ENCODE measurements at regions not wholly inside any gene's neighbourhood (a gene's known extent, or its start where the extent isn't known, plus 50 kb on each side); places are given as distances from the start of the nearest gene placed in this dataset.

DNA sequence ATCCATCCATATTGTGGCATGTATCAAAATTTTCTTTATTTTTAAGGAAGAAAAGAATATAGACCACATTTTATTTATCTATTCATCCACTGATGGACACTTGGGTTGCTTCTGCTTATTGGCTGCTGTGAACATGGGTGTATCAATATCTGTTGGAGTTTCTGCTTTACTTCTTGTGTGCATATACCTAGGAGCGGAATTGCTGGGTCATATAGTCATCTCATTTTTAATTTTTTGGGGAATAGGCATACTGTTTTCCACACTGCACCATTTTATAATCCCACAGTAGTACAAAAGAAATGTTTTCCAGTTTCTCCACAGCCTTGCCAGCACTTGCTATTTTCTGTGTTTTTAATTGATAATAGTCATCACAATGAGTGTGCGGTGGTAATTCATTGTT is 197.2 kb downstream of the ACKR3 start:
- WGBS, 5 donors = 91 to 97% (median 96%) methylated on average over 2 of the region's 2 CpGs
- no peak overlapping the region for H3K4me3 ChIP-seq
- no peak for TF ChIP-seq POLR2A (IDR thresholded peaks at IDR 0.05)
- no peak for TF ChIP-seq POLR2AphosphoS5 (IDR thresholded peaks at IDR 0.05)
- no peak for TF ChIP-seq EP300 (IDR thresholded peaks at IDR 0.05)
- TF ChIP-seq, protein P1, sequence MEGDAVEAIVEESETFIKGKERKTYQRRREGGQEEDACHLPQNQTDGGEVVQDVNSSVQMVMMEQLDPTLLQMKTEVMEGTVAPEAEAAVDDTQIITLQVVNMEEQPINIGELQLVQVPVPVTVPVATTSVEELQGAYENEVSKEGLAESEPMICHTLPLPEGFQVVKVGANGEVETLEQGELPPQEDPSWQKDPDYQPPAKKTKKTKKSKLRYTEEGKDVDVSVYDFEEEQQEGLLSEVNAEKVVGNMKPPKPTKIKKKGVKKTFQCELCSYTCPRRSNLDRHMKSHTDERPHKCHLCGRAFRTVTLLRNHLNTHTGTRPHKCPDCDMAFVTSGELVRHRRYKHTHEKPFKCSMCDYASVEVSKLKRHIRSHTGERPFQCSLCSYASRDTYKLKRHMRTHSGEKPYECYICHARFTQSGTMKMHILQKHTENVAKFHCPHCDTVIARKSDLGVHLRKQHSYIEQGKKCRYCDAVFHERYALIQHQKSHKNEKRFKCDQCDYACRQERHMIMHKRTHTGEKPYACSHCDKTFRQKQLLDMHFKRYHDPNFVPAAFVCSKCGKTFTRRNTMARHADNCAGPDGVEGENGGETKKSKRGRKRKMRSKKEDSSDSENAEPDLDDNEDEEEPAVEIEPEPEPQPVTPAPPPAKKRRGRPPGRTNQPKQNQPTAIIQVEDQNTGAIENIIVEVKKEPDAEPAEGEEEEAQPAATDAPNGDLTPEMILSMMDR (IDR thresholded peaks at IDR 0.05) = no peak
- H3K9me3 ChIP-seq = peaks cover 0 to 11% (median 2%) of the 10 kb centered on the region in 4 donors
- no peaks in the 10 kb centered on the region for H3K27me3 ChIP-seq
- DNase-seq = no peak
- no peaks in the 10 kb centered on the region for H3K4me1 ChIP-seq
- H3K27ac ChIP-seq = no peak overlapping the region
- no peaks in the 10 kb centered on the region for H3K36me3 ChIP-seq
- intact Hi-C loops (cut with DNase I; ENCODE audit: low total_unique reads) = no loop called here

DNA sequence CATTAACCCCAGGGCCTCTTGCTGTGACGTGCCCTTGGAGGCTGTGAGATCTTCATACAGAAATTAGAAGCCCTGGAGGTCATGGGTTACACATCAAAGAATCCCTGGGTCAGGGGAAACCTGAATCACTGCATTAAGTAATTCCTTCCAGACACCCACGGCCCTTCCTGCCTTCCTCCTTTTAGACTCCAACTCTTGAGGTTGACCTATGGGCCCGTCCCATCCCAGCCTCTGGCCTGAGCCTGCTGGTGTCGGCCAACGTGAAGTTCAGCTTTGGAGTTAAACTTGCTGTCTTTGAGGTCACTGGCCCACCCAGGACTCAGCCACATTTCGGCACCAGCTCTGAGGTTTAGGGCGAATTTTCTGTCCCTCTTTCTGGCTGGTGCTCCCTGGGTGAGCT is 198.3 kb downstream of the ACKR3 start:
- intact Hi-C loops (cut with DNase I; ENCODE audit: low total_unique reads) = no loop called here
- Histone ChIP-seq H3K4me1 (no peaks in the 10 kb centered on the region), H3K27me3 (no peaks in the 10 kb centered on the region), H3K36me3 (no peaks in the 10 kb centered on the region), H3K27ac (no peak overlapping the region), H3K4me3 (no peak overlapping the region), H3K9me3 (peaks cover 0 to 11% (median 2%) of the 10 kb centered on the region in 4 donors)
- 81 to 93% (median 90%) methylated on average over 7 of the region's 7 CpGs for WGBS, 5 donors
- no peak for DNase-seq
- TF ChIP-seq EP300 (IDR thresholded peaks at IDR 0.05) = no peak
- no peak for TF ChIP-seq POLR2A (IDR thresholded peaks at IDR 0.05)
- TF ChIP-seq, protein P1 (IDR thresholded peaks at IDR 0.05) = no peak
- no peak for TF ChIP-seq POLR2AphosphoS5 (IDR thresholded peaks at IDR 0.05)

DNA sequence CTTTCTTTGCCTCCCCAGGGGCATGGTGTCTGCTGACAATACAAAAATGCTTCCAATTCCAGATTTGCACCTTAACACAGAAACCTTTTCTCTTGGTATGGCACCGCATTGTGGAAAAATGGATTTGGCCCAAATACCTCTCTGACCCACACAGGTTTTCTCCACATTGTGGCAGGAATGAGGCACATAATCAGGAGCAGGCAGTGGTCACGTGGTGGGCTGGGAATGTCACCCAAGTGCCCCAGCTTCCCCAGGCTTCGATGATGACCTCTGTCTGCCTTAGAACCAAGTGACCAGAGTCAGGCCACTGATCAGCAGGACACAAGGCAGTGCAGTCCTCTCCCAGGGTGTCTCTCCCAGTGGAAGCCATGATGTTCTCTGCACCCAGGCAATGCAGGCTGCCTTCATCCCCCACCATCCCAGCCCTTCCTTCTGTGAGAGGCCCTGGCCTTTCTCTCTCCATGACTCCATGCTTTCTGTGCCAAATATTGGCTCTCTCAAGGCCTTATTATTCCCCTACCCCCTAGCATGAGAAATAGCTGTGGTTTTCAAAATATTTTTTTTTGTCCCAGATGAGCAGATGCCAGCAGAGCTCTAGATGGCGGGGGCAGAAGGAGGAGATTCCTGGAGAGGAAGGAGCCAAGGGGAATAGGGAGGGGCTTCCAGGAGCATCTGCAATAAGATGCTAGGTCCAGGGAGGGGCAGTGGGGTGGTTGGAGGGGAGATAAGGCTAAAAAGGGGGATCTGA is 198.9 kb downstream of the ACKR3 start:
- H3K27me3 ChIP-seq = no peaks in the 10 kb centered on the region
- peaks cover 0 to 11% (median 2%) of the 10 kb centered on the region in 4 donors for H3K9me3 ChIP-seq
- no peak overlapping the region for H3K4me3 ChIP-seq
- no peaks in the 10 kb centered on the region for H3K4me1 ChIP-seq
- H3K36me3 ChIP-seq = no peaks in the 10 kb centered on the region
- TF ChIP-seq POLR2A (IDR thresholded peaks at IDR 0.05) = no peak
- TF ChIP-seq, protein P1 (IDR thresholded peaks at IDR 0.05) = no peak
- TF ChIP-seq POLR2AphosphoS5 (IDR thresholded peaks at IDR 0.05) = no peak
- no peak for TF ChIP-seq EP300 (IDR thresholded peaks at IDR 0.05)
- no peak for DNase-seq
- WGBS, 5 donors = 82 to 91% (median 90%) methylated on average over 3 to 4 of the region's 4 CpGs
- no peak overlapping the region for H3K27ac ChIP-seq
- intact Hi-C loops (cut with DNase I; ENCODE audit: low total_unique reads) = no loop called here

DNA sequence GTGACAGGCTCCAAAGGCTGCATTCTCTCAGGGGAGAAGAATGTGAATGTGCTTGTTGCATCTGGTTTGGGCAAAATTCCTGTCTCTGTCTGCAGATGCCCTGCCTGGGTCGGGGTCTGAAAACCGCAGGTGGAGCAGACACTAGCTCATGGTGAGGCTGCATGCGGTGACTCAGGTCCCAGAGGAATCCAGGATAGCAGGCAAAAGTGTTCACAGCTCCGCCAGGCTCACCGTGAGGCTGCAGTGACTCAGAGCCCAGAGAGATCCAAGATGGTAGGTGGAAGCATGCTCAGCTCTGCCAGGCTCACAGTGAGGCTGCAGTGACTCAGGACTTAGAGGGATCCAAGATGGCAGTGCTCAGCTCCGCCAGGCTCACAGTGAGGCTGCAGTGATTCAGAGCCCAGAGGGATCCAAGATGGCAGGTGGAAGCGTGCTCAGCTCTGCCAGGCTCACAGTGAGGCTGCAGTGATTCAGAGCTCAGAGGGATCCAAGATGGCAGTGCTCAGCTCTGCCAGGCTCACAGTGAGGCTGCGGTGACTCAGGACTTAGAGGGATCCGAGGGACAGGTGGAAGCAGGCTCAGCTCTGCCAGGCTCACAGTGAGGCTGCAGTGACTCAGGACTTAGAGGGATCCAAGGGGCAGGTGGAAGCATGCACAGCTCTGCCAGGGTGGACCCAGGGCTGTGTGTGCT is 200.5 kb downstream of the ACKR3 start:
- intact Hi-C loops (cut with DNase I; ENCODE audit: low total_unique reads) = no loop called here
- Histone ChIP-seq H3K27ac (no peak overlapping the region), H3K4me3 (no peak overlapping the region), H3K4me1 (no peaks in the 10 kb centered on the region), H3K27me3 (no peaks in the 10 kb centered on the region), H3K36me3 (no peaks in the 10 kb centered on the region), H3K9me3 (peaks cover 0 to 11% (median 2%) of the 10 kb centered on the region in 4 donors)
- TF ChIP-seq EP300 (IDR thresholded peaks at IDR 0.05) (no peak), POLR2A (IDR thresholded peaks at IDR 0.05) (no peak), POLR2AphosphoS5 (IDR thresholded peaks at IDR 0.05) (no peak)
- TF ChIP-seq, protein P1 (IDR thresholded peaks at IDR 0.05) = no peak
- 87 to 93% (median 90%) methylated on average over 9 of the region's 9 CpGs for WGBS, 5 donors
- no peak for DNase-seq
